ENCODE measurements at regions not wholly inside any gene's neighbourhood (a gene's known extent, or its start where the extent isn't known, plus 50 kb on each side); places are given as distances from the start of the nearest gene placed in this dataset.

DNA sequence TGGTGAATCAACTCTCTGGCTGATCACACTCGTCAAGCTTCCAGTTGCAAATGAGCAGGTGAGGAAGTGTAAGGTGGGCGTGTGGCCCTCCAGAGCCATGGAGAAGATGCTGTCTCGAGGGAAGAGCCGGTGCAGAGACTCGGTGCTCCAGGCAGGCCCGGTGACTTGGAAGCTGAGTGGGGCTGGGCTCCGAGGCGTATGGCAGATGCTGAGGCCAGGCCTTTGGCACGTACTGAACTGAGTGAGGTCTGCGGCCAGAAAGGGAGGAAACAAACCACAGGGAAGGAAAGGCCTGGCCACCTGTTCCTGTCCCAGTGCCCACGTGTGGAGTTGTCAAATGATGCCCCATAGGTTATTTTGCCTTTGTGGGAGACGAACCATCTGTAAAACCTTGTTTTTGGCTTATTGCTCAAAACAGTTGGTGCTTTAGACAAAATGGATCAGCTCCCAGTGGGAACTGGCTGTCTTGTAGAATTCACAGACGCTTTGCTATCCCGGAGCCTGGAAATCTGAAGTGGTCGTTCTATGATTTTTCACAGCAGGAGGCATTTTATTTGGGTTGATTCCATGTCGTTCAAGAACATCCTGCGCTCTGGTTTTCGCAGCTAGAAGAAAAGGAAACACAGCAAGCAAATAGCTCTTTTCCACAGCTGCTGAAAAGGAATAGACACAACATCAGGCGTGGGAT, 117.5 kb upstream of the TMEM18 start:
- TF ChIP-seq, protein P1, sequence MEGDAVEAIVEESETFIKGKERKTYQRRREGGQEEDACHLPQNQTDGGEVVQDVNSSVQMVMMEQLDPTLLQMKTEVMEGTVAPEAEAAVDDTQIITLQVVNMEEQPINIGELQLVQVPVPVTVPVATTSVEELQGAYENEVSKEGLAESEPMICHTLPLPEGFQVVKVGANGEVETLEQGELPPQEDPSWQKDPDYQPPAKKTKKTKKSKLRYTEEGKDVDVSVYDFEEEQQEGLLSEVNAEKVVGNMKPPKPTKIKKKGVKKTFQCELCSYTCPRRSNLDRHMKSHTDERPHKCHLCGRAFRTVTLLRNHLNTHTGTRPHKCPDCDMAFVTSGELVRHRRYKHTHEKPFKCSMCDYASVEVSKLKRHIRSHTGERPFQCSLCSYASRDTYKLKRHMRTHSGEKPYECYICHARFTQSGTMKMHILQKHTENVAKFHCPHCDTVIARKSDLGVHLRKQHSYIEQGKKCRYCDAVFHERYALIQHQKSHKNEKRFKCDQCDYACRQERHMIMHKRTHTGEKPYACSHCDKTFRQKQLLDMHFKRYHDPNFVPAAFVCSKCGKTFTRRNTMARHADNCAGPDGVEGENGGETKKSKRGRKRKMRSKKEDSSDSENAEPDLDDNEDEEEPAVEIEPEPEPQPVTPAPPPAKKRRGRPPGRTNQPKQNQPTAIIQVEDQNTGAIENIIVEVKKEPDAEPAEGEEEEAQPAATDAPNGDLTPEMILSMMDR (conservative IDR thresholded peaks at IDR 0.05 in 1 of 2, IDR thresholded peaks at IDR 0.05 in 1 of 2; ENCODE audit: extremely low read depth in 1 of 2, insufficient read depth in 1 of 2, low read depth in 1 of 2, low read length in 2 of 2), result no peak
- no peak for TF ChIP-seq EZH2 (IDR thresholded peaks at IDR 0.05; ENCODE audit: borderline replicate concordance, low read length)
